Thyroid gland (tissue), 4 donors: ENCODE measurements at regions not wholly inside any gene's neighbourhood (a gene's known extent, or its start where the extent isn't known, plus 50 kb on each side); places are given as distances from the start of the nearest gene placed in this dataset.

ENCODE experiments used
- DNase-seq, 2 donors: peaks; one replicate each; pipeline ENCODE4 v3.0.0-alpha.2; 2019
- H3K27ac ChIP-seq, 3 donors: fragments of 200-600 bp; sonication (generic); 1 replicate in 2 of 3; 2 replicates in 1 of 3; pipeline ENCODE4 v1.5.1; 2016 to 2019; ENCODE audit warnings: mild to moderate bottlenecking in 1 of 3, moderate library complexity in 1 of 3
- H3K27me3 ChIP-seq: fragments of 200-600 bp; sonication (generic); one replicate; pipeline ENCODE4 v1.5.1; 2019
- H3K36me3 ChIP-seq, 2 donors: fragments of 200-600 bp; sonication (generic); one replicate each; pipeline ENCODE4 v1.5.1; 2016 to 2019
- H3K4me1 ChIP-seq, 2 donors: fragments of 200-600 bp; sonication (generic); one replicate each; pipeline ENCODE4 v1.5.1; 2017 to 2019
- H3K4me3 ChIP-seq, 3 donors: fragments of 200-600 bp; sonication (generic); replicated peaks in 1 of 3; 1 replicate in 2 of 3; 2 replicates in 1 of 3; pipeline ENCODE4 v1.5.1; 2016; ENCODE audit warnings: mild to moderate bottlenecking in 1 of 3
- H3K9me3 ChIP-seq: fragments of 200-600 bp; sonication (generic); one replicate; pipeline ENCODE4 v1.5.1; 2017
- CTCF ChIP-seq, 6 experiments: fragments of 200-600 bp in 3 of 6; fragments of 450-650 bp in 3 of 6; sonication (generic) in 3 of 6; IDR thresholded peaks; one replicate each; pipeline ENCODE4 v1.5.1; 2016 to 2019; ENCODE audit warnings: antibody characterized with exemption in 6 of 6, mild to moderate bottlenecking in 2 of 6, inconsistent platforms in 1 of 6, moderate library complexity in 1 of 6
- POLR2A ChIP-seq, 2 donors: fragments of 450-650 bp; IDR thresholded peaks; one replicate each; pipeline ENCODE4 v1.6.1; 2017; ENCODE audit warnings: antibody characterized with exemption in 2 of 2, mild to moderate bottlenecking in 2 of 2, moderate library complexity in 1 of 2
- WGBS, 2 donors: methylation state at CpG; one replicate each; pipeline ENCODE4 v1.1.5; 2017; 5-methylcytosine and 5-hydroxymethylcytosine counted together
- intact Hi-C: fragments of 100-400 bp; cut with DNase I; formaldehyde crosslinking; loops from one replicate; pipeline ENCODE4 v1.15.1; 2023

GRCh38 chr6:77036400-77036799 is 426.9 kb downstream of the HTR1B start:
- H3K4me3 ChIP-seq = no peak overlapping the region
- TF ChIP-seq CTCF (IDR thresholded peaks at IDR 0.05) (no peak), POLR2A (IDR thresholded peaks at IDR 0.05) (no peak)
- WGBS, 2 donors = 94 to 97% methylated on average over 4 of the region's 4 CpGs
- DNase-seq = no peak
- no peaks in the 10 kb centered on the region for H3K27me3 ChIP-seq
- no peaks in the 10 kb centered on the region for H3K36me3 ChIP-seq
- H3K9me3 ChIP-seq = no peaks in the 10 kb centered on the region
- no peak overlapping the region for H3K27ac ChIP-seq
- no peaks in the 10 kb centered on the region for H3K4me1 ChIP-seq
- intact Hi-C loops = no loop called here

GRCh38 chr6:77034161-77034560 is 429.1 kb downstream of the HTR1B start:
- H3K9me3 ChIP-seq = no peaks in the 10 kb centered on the region
- no peak for DNase-seq
- WGBS, 2 donors = 28 to 32% methylated on average over 4 of the region's 5 CpGs
- H3K36me3 ChIP-seq = no peaks in the 10 kb centered on the region
- no peak overlapping the region for H3K27ac ChIP-seq
- H3K4me1 ChIP-seq = no peaks in the 10 kb centered on the region
- no peak overlapping the region for H3K4me3 ChIP-seq
- H3K27me3 ChIP-seq = no peaks in the 10 kb centered on the region
- no peak for TF ChIP-seq POLR2A (IDR thresholded peaks at IDR 0.05)
- intact Hi-C loops = no loop called here

GRCh38 chr6:77030929-77031674 is 432.2 kb downstream of the HTR1B start:
- H3K9me3 ChIP-seq = no peaks in the 10 kb centered on the region
- TF ChIP-seq CTCF (IDR thresholded peaks at IDR 0.05) (no peak), POLR2A (IDR thresholded peaks at IDR 0.05) (no peak)
- H3K36me3 ChIP-seq = no peaks in the 10 kb centered on the region
- intact Hi-C loops = no loop called here
- 75 to 78% methylated on average over 7 of the region's 7 CpGs for WGBS, 2 donors
- no peaks in the 10 kb centered on the region for H3K27me3 ChIP-seq
- H3K4me3 ChIP-seq = no peak overlapping the region
- no peak overlapping the region for H3K27ac ChIP-seq
- H3K4me1 ChIP-seq = no peaks in the 10 kb centered on the region
- DNase-seq = no peak

GRCh38 chr6:77026341-77026740 is 436.9 kb downstream of the HTR1B start:
- Histone ChIP-seq H3K4me1 (no peaks in the 10 kb centered on the region), H3K27me3 (no peaks in the 10 kb centered on the region), H3K9me3 (no peaks in the 10 kb centered on the region), H3K27ac (no peak overlapping the region), H3K36me3 (no peaks in the 10 kb centered on the region), H3K4me3 (no peak overlapping the region)
- intact Hi-C loops = no loop called here
- DNase-seq = no peak
- TF ChIP-seq POLR2A (IDR thresholded peaks at IDR 0.05) (no peak), CTCF (IDR thresholded peaks at IDR 0.05) (no peak)
- 77 to 87% methylated on average over 2 of the region's 2 CpGs for WGBS, 2 donors

GRCh38 chr6:77025736-77026223 is 437.5 kb downstream of the HTR1B start:
- H3K4me3 ChIP-seq = no peak overlapping the region
- H3K27ac ChIP-seq = no peak overlapping the region
- WGBS, 2 donors = 61 to 72% methylated on average over 3 of the region's 3 CpGs
- TF ChIP-seq POLR2A (IDR thresholded peaks at IDR 0.05) = no peak
- TF ChIP-seq CTCF (IDR thresholded peaks at IDR 0.05) = no peak
- no peaks in the 10 kb centered on the region for H3K27me3 ChIP-seq
- no peak for DNase-seq
- intact Hi-C loops = no loop called here
- H3K4me1 ChIP-seq = no peaks in the 10 kb centered on the region
- no peaks in the 10 kb centered on the region for H3K9me3 ChIP-seq
- H3K36me3 ChIP-seq = no peaks in the 10 kb centered on the region
